OCI-LY3 (cell line): ENCODE measurements at regions not wholly inside any gene's neighbourhood (a gene's known extent, or its start where the extent isn't known, plus 50 kb on each side); places are given as distances from the start of the nearest gene placed in this dataset.

Experiments
- H2AFZ ChIP-seq: fragments of 200-600, 300-600 bp; shearing (Covaris generic); 2 replicates; pipeline ENCODE4 v1.6.0; 2014; ENCODE audit warnings: antibody characterized with exemption, low read depth, low read length
- H3K27ac ChIP-seq: fragments of 200-600, 300-600 bp; sonication (generic); 2 replicates; pipeline ENCODE4 v1.5.1; 2014; ENCODE audit warnings: mild to moderate bottlenecking, low read length, moderate library complexity, mixed read lengths
- H3K27me3 ChIP-seq: fragments of 200-600, 300-600 bp; sonication (generic); 2 replicates; pipeline ENCODE4 v1.6.1; 2014; ENCODE audit warnings: low read depth, low read length, mixed read lengths
- H3K36me3 ChIP-seq: fragments of 200-600, 300-600 bp; sonication (generic); replicated peaks from 2 replicates; pipeline ENCODE3; 2014; ENCODE audit warnings: low read depth, low read length, mixed read lengths
- H3K4me1 ChIP-seq: fragments of 300-600, 200-600 bp; sonication (generic); 2 replicates; pipeline ENCODE4 v1.6.1; 2014; ENCODE audit warnings: low read length, mixed read lengths
- H3K4me2 ChIP-seq: fragments of 200-600, 300-600 bp; sonication (generic); 2 replicates; pipeline ENCODE4 v1.6.1; 2014; ENCODE audit warnings: low read length, mixed read lengths
- H3K4me3 ChIP-seq: fragments of 300-600, 200-600 bp; sonication (generic); 2 replicates; pipeline ENCODE4 v1.5.1; 2014; ENCODE audit warnings: antibody characterized with exemption, mild to moderate bottlenecking, low read length, moderate library complexity
- H3K79me2 ChIP-seq: fragments of 300-600, 200-600 bp; shearing (Covaris generic); 2 replicates; pipeline ENCODE4 v1.6.1; 2014; ENCODE audit warnings: mild to moderate bottlenecking, low read length, mixed read lengths
- H3K9ac ChIP-seq: fragments of 300-600, 200-600 bp; shearing (Covaris generic); 2 replicates; pipeline ENCODE4 v1.6.0; 2014; ENCODE audit warnings: mild to moderate bottlenecking, low read length, moderate library complexity
- H3K9me3 ChIP-seq: fragments of 200-600, 300-600 bp; shearing (Covaris generic); 2 replicates; pipeline ENCODE4 v1.6.1; 2014; ENCODE audit warnings: low read length, mixed read lengths; ENCODE audit not compliant: insufficient read depth
- H4K20me1 ChIP-seq: fragments of 200-600, 300-600 bp; sonication (generic); 2 replicates; pipeline ENCODE4 v1.6.1; 2016; ENCODE audit warnings: low read length, mixed read lengths; ENCODE audit not compliant: insufficient read depth
- CTCF ChIP-seq: fragments of 200-600, 300-600 bp; sonication (generic); IDR thresholded peaks from 2 replicates; pipeline ENCODE4 v1.5.1; 2014; ENCODE audit warnings: antibody characterized with exemption, low read length, low read depth
- EZH2phosphoT487 ChIP-seq: fragments of 200-600 bp; shearing (Covaris generic); IDR thresholded peaks from 2 replicates; pipeline ENCODE4 v1.6.1; 2018; ENCODE audit warnings: antibody characterized with exemption, mixed run types, low read depth

DNA sequence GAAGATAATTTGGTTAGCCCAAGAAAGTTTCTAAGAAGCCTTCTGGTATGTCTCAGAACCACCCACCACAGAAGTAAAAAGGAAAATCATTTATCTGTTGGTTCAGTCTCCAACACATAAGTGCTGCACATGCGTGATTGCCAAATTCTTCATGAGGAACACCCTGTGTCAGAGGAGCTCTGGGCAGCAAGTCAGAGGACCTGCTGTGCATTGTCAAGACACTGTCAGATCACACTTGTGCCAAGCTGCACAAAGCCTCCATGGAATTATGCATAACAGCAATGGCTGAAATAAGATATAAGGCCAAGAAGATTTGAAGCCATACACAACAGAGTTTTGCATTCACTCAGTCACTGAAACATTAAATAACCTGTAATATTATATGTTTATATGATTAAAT is 1304.7 kb upstream of the FLRT2 start:
- no peaks in the 10 kb centered on the region for H3K9me3 ChIP-seq
- no peak overlapping the region for H3K4me3 ChIP-seq
- no peaks in the 10 kb centered on the region for H3K4me1 ChIP-seq
- no peak overlapping the region for H3K27ac ChIP-seq
- TF ChIP-seq CTCF (no peak), EZH2phosphoT487 (no peak)
- no peaks in the 10 kb centered on the region for H4K20me1 ChIP-seq
- no peaks in the 10 kb centered on the region for H3K27me3 ChIP-seq
- no peaks in the 10 kb centered on the region for H3K36me3 ChIP-seq
- H3K9ac ChIP-seq, result no peak overlapping the region
- no peak overlapping the region for H2AFZ ChIP-seq
- H3K79me2 ChIP-seq, result no peaks in the 10 kb centered on the region
- no peak overlapping the region for H3K4me2 ChIP-seq

- TF ChIP-seq EZH2phosphoT487, result no peak
- TF ChIP-seq CTCF, result no peak
- Histone ChIP-seq H4K20me1 (no peaks in the 10 kb centered on the region), H3K9ac (no peak overlapping the region), H3K36me3 (no peaks in the 10 kb centered on the region), H3K27ac (no peak overlapping the region), H3K27me3 (no peaks in the 10 kb centered on the region), H3K9me3 (no peaks in the 10 kb centered on the region), H2AFZ (no peak overlapping the region), H3K4me1 (no peaks in the 10 kb centered on the region), H3K4me2 (no peak overlapping the region), H3K79me2 (no peaks in the 10 kb centered on the region), H3K4me3 (no peak overlapping the region)
Measured at GRCh38 chr14:84228702-84229101, 1301.2 kb upstream of the FLRT2 start.

GRCh38 chr14:84234281-84234680 is 1295.7 kb upstream of the FLRT2 start:
- no peaks in the 10 kb centered on the region for H3K36me3 ChIP-seq

GRCh38 chr14:84236290-84236689 is 1293.7 kb upstream of the FLRT2 start:
- Histone ChIP-seq H2AFZ (no peak overlapping the region), H3K27ac (no peak overlapping the region), H3K4me1 (no peaks in the 10 kb centered on the region), H3K4me3 (no peak overlapping the region), H3K9ac (no peak overlapping the region), H3K4me2 (no peak overlapping the region), H4K20me1 (no peaks in the 10 kb centered on the region), H3K27me3 (no peaks in the 10 kb centered on the region), H3K36me3 (no peaks in the 10 kb centered on the region), H3K9me3 (no peaks in the 10 kb centered on the region), H3K79me2 (no peaks in the 10 kb centered on the region)
- TF ChIP-seq EZH2phosphoT487 (no peak), CTCF (no peak)

More at GRCh38 chr14:84234281-84234680, 1295.7 kb upstream of the FLRT2 start:
- Histone ChIP-seq H3K27me3 (no peaks in the 10 kb centered on the region), H3K79me2 (no peaks in the 10 kb centered on the region), H3K9ac (no peak overlapping the region), H3K27ac (no peak overlapping the region), H3K4me2 (no peak overlapping the region), H3K9me3 (no peaks in the 10 kb centered on the region), H2AFZ (no peak overlapping the region), H4K20me1 (no peaks in the 10 kb centered on the region), H3K4me3 (no peak overlapping the region), H3K4me1 (no peaks in the 10 kb centered on the region)
- TF ChIP-seq EZH2phosphoT487 (no peak), CTCF (no peak)
